Osteoblast (primary cell): ENCODE measurements at regions not wholly inside any gene's neighbourhood (a gene's known extent, or its start where the extent isn't known, plus 50 kb on each side); places are given as distances from the start of the nearest gene placed in this dataset.

Experiments used
- DNase-seq: peaks from one replicate; pipeline ENCODE4 v3.0.0; 2011; ENCODE audit warnings: low spot score, mixed read lengths; ENCODE audit not compliant: insufficient read length; ENCODE audit errors: missing footprints
- H2AFZ ChIP-seq: 2 replicates; pipeline ENCODE4 v1.6.0; 2011; ENCODE audit warnings: mild to moderate bottlenecking, low read length
- H3K27ac ChIP-seq: 2 replicates; pipeline ENCODE4 v1.5.1; 2011; ENCODE audit warnings: mild to moderate bottlenecking, low read depth, low read length, moderate library complexity
- H3K27me3 ChIP-seq: 2 replicates; pipeline ENCODE4 v1.6.0; 2012; ENCODE audit warnings: mild to moderate bottlenecking, control low read depth, inconsistent platforms, low read length, moderate library complexity; ENCODE audit not compliant: insufficient read depth
- H3K36me3 ChIP-seq: 2 replicates; pipeline ENCODE4 v1.5.1; 2011; ENCODE audit warnings: mild to moderate bottlenecking, low read length, control low read depth, moderate library complexity; ENCODE audit not compliant: insufficient read depth
- H3K4me1 ChIP-seq: 2 replicates; pipeline ENCODE4 v1.5.1; 2011; ENCODE audit warnings: mild to moderate bottlenecking, low read length, control low read depth, moderate library complexity; ENCODE audit not compliant: insufficient read depth
- H3K4me2 ChIP-seq: 2 replicates; pipeline ENCODE4 v1.6.0; 2011; ENCODE audit warnings: mild to moderate bottlenecking, low read length; ENCODE audit not compliant: insufficient read depth
- H3K4me3 ChIP-seq: fragments of 200-600 bp; sonication (generic); 3 replicates; pipeline ENCODE4 v1.5.1; 2012; ENCODE audit warnings: mild to moderate bottlenecking, low read length, inconsistent platforms; ENCODE audit not compliant: insufficient read depth
- H3K79me2 ChIP-seq: 2 replicates; pipeline ENCODE4 v1.6.0; 2012; ENCODE audit warnings: mild to moderate bottlenecking, low read length, control low read depth, inconsistent platforms; ENCODE audit not compliant: insufficient read depth
- H3K9me3 ChIP-seq: 2 replicates; pipeline ENCODE4 v1.5.1; 2011; ENCODE audit warnings: low read depth, low read length, control low read depth
- H4K20me1 ChIP-seq: 2 replicates; pipeline ENCODE4 v1.6.0; 2012; ENCODE audit warnings: mild to moderate bottlenecking, low read length, control low read depth; ENCODE audit not compliant: insufficient read depth
- CTCF ChIP-seq: IDR thresholded peaks from 2 replicates; pipeline ENCODE4 v1.5.1; 2011; ENCODE audit warnings: mild to moderate bottlenecking, low read depth, low read length, moderate library complexity; ENCODE audit errors: extremely low read depth

DNA sequence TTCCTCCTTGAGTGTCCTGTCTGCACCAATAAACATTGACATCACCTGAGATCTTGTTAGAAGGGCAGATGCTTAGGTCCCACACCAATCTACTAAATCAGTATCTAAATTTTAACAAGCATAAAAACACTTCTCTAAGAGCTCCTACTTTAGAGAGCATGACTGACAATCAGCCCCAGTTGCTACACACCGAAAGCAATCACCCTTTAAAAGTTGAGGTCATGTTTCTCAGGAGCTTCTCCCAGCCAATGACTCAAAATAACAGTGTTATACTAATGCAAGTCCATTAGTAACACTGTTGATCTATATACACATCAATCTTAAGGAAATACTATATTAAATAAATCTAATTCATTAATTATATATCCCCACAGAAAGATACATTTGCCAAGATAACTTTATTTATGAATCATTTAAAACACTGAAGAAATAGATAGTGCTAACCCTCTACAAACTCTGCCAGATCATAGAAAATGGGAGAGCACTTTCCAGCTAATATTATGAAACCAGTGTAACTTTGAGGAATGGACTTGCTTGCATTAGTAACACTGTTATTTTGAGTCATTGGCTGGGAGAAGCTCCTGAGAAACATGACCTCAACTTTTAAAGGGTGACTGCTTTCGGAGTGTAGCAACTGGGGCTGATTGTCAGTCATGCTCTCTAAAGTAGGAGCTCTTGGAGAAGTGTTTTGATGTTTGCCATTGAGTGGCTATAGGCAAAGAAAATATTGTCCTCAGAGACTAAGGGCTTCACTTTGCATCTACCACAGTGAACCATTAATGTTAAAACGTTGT, 109.8 kb upstream of the HDX start:
- no peaks in the 10 kb centered on the region for H3K79me2 ChIP-seq
- no peak for DNase-seq
- no peak overlapping the region for H3K27ac ChIP-seq
- H3K36me3 ChIP-seq = no peaks in the 10 kb centered on the region
- no peak for TF ChIP-seq CTCF
- H4K20me1 ChIP-seq = no peaks in the 10 kb centered on the region
- no peak overlapping the region for H3K4me2 ChIP-seq
- H3K9me3 ChIP-seq = no peaks in the 10 kb centered on the region
- no peaks in the 10 kb centered on the region for H3K4me1 ChIP-seq
- no peaks in the 10 kb centered on the region for H3K27me3 ChIP-seq
- no peak overlapping the region for H2AFZ ChIP-seq
- H3K4me3 ChIP-seq = no peak overlapping the region

- Histone ChIP-seq H3K36me3 (no peaks in the 10 kb centered on the region), H4K20me1 (no peaks in the 10 kb centered on the region), H3K4me3 (no peak overlapping the region), H3K4me2 (no peak overlapping the region), H3K4me1 (no peaks in the 10 kb centered on the region), H3K9me3 (no peaks in the 10 kb centered on the region), H3K79me2 (no peaks in the 10 kb centered on the region), H3K27me3 (no peaks in the 10 kb centered on the region), H2AFZ (no peak overlapping the region), H3K27ac (no peak overlapping the region)
- no peak for DNase-seq
- TF ChIP-seq CTCF = no peak
These were observed 132.0 kb upstream of the HDX start for GRCh38 chrX:84634201-84634782.

DNA sequence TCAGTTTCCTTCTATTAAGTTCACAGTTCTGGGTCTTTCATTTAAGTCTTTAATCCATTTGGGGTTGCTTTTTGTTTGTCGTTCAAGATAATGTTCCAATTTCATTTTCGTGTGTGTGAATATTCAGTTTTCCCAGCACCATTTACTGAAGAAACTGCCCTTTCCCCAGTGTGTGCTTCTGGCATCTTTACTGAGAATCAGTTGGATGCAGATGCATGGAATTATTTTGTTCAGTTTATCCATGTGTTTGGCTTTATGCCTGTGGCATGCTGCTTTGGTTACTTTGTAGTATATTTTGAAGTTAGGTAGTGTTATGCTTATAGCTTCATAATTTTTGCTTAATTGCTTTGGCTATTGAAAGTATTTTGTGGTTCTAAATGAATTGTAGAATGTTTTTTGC, 163.8 kb upstream of the HDX start:
- DNase-seq = no peak
- Histone ChIP-seq H3K79me2 (no peaks in the 10 kb centered on the region), H3K4me1 (no peaks in the 10 kb centered on the region), H4K20me1 (no peaks in the 10 kb centered on the region), H3K4me2 (no peak overlapping the region), H2AFZ (no peak overlapping the region), H3K9me3 (no peaks in the 10 kb centered on the region), H3K36me3 (no peaks in the 10 kb centered on the region), H3K27ac (no peak overlapping the region), H3K4me3 (no peak overlapping the region), H3K27me3 (no peaks in the 10 kb centered on the region)
- TF ChIP-seq CTCF = no peak

GRCh38 chrX:84690228-84690627, 188.0 kb upstream of the HDX start:
- no peak for DNase-seq
- H3K27me3 ChIP-seq = no peaks in the 10 kb centered on the region
- H4K20me1 ChIP-seq = no peaks in the 10 kb centered on the region
- H3K9me3 ChIP-seq = no peaks in the 10 kb centered on the region
- no peaks in the 10 kb centered on the region for H3K36me3 ChIP-seq
- H2AFZ ChIP-seq = no peak overlapping the region
- no peaks in the 10 kb centered on the region for H3K4me1 ChIP-seq
- no peak overlapping the region for H3K4me2 ChIP-seq
- no peak overlapping the region for H3K27ac ChIP-seq
- H3K79me2 ChIP-seq = no peaks in the 10 kb centered on the region
- no peak for TF ChIP-seq CTCF
- H3K4me3 ChIP-seq = no peak overlapping the region
